ENCODE measurements at regions not wholly inside any gene's neighbourhood (a gene's known extent, or its start where the extent isn't known, plus 50 kb on each side); places are given as distances from the start of the nearest gene placed in this dataset.

GRCh38 chr12:84689638-84690037 is 223.0 kb downstream of the SLC6A15 start:
- H4K20me1 ChIP-seq (ENCODE audit: control insufficient read depth, extremely low read depth, insufficient read depth, low read length) = no peaks in the 10 kb centered on the region
- no peaks in the 10 kb centered on the region for H3K79me2 ChIP-seq (ENCODE audit: control insufficient read depth, insufficient read depth, low read length)
- dilution Hi-C loops (cut with MboI; ENCODE audit: extremely low pct_ligation_motif_present, low sequenced_read_pairs) = no loop called here
- no peaks in the 10 kb centered on the region for H3K36me3 ChIP-seq (ENCODE audit: control insufficient read depth in 2 of 2, extremely low read depth in 1 of 2, insufficient read depth in 2 of 2, low read length in 2 of 2)
- no peak overlapping the region for H3K9ac ChIP-seq (ENCODE audit: control insufficient read depth, extremely low read depth, insufficient read depth, low read length)
- no peaks in the 10 kb centered on the region for H3K9me1 ChIP-seq (ENCODE audit: control insufficient read depth, extremely low read depth, insufficient read depth, low read length)
- no peaks in the 10 kb centered on the region for H3K27me3 ChIP-seq (ENCODE audit: control insufficient read depth, extremely low read depth, insufficient read depth, low read length)
- no peak for DNase-seq (ENCODE audit: low read depth, low spot score)
- H2AFZ ChIP-seq (ENCODE audit: control insufficient read depth, low read length) = no peak overlapping the region
- H3K4me3 ChIP-seq (ENCODE audit: control insufficient read depth in 2 of 3, extremely low read depth in 1 of 3, insufficient read depth in 2 of 3, low read depth in 1 of 3, low read length in 3 of 3) = no peak overlapping the region
- no peak for TF ChIP-seq EZH2 (IDR thresholded peaks at IDR 0.05; ENCODE audit: low read length)
- TF ChIP-seq CTCF (optimal IDR thresholded peaks at IDR 0.05 in 1 of 3, IDR thresholded peaks at IDR 0.05 in 1 of 3, conservative IDR thresholded peaks at IDR 0.05 in 1 of 3; ENCODE audit: extremely low read depth in 1 of 3, insufficient read depth in 2 of 3, low read length in 3 of 3) = no peak
- H3K4me2 ChIP-seq (ENCODE audit: control insufficient read depth, extremely low read depth, insufficient read depth, low read depth, low read length) = no peak overlapping the region
- H3K9me3 ChIP-seq (ENCODE audit: control insufficient read depth, low read depth, low read length) = no peaks in the 10 kb centered on the region
- no peaks in the 10 kb centered on the region for H3K4me1 ChIP-seq (ENCODE audit: control insufficient read depth, extremely low read depth, insufficient read depth, low read length)
- H3K27ac ChIP-seq (ENCODE audit: control insufficient read depth, insufficient read depth, low read length) = no peak overlapping the region
- FAIRE-seq = no peak

- H3K9ac ChIP-seq (ENCODE audit: control insufficient read depth, extremely low read depth, insufficient read depth, low read length) = no peak overlapping the region
- no peak overlapping the region for H3K4me3 ChIP-seq (ENCODE audit: control insufficient read depth in 2 of 3, extremely low read depth in 1 of 3, insufficient read depth in 2 of 3, low read depth in 1 of 3, low read length in 3 of 3)
- H3K27ac ChIP-seq (ENCODE audit: control insufficient read depth, insufficient read depth, low read length) = no peak overlapping the region
- dilution Hi-C loops (cut with MboI; ENCODE audit: extremely low pct_ligation_motif_present, low sequenced_read_pairs) = no loop called here
- DNase-seq (ENCODE audit: low read depth, low spot score) (no peak), FAIRE-seq (no peak)
- no peak overlapping the region for H3K4me2 ChIP-seq (ENCODE audit: control insufficient read depth, extremely low read depth, insufficient read depth, low read depth, low read length)
- H3K27me3 ChIP-seq (ENCODE audit: control insufficient read depth, extremely low read depth, insufficient read depth, low read length) = no peaks in the 10 kb centered on the region
- no peaks in the 10 kb centered on the region for H3K79me2 ChIP-seq (ENCODE audit: control insufficient read depth, insufficient read depth, low read length)
- no peaks in the 10 kb centered on the region for H3K36me3 ChIP-seq (ENCODE audit: control insufficient read depth in 2 of 2, extremely low read depth in 1 of 2, insufficient read depth in 2 of 2, low read length in 2 of 2)
- TF ChIP-seq CTCF (optimal IDR thresholded peaks at IDR 0.05 in 1 of 3, IDR thresholded peaks at IDR 0.05 in 1 of 3, conservative IDR thresholded peaks at IDR 0.05 in 1 of 3; ENCODE audit: extremely low read depth in 1 of 3, insufficient read depth in 2 of 3, low read length in 3 of 3) (no peak), EZH2 (IDR thresholded peaks at IDR 0.05; ENCODE audit: low read length) (no peak)
- no peaks in the 10 kb centered on the region for H3K9me3 ChIP-seq (ENCODE audit: control insufficient read depth, low read depth, low read length)
- H2AFZ ChIP-seq (ENCODE audit: control insufficient read depth, low read length) = no peak overlapping the region
- H3K4me1 ChIP-seq (ENCODE audit: control insufficient read depth, extremely low read depth, insufficient read depth, low read length) = no peaks in the 10 kb centered on the region
- H3K9me1 ChIP-seq (ENCODE audit: control insufficient read depth, extremely low read depth, insufficient read depth, low read length) = no peaks in the 10 kb centered on the region
- H4K20me1 ChIP-seq (ENCODE audit: control insufficient read depth, extremely low read depth, insufficient read depth, low read length) = no peaks in the 10 kb centered on the region
Observed at GRCh38 chr12:84685379-84685778, 227.2 kb downstream of the SLC6A15 start.

Measured in keratinocyte (primary cell).